ENCODE measurements at regions not wholly inside any gene's neighbourhood (a gene's known extent, or its start where the extent isn't known, plus 50 kb on each side); places are given as distances from the start of the nearest gene placed in this dataset.

GRCh38 chr12:98194591-98194990 is 320.8 kb upstream of the TMPO start:
- Histone ChIP-seq H3K27me3 (ENCODE audit: insufficient read depth, low read depth, severe bottlenecking) (peaks cover 3% of the 10 kb centered on the region), H3K27ac (no peak overlapping the region), H3K36me3 (no peaks in the 10 kb centered on the region), H3K4me3 (ENCODE audit: low read depth, low read length) (no peak overlapping the region), H3K9me3 (ENCODE audit: severe bottlenecking) (no peaks in the 10 kb centered on the region)
- DNase-seq, result no peak
- no peak for TF ChIP-seq CTCF (IDR thresholded peaks at IDR 0.05; ENCODE audit: low read depth, low read length)

DNA sequence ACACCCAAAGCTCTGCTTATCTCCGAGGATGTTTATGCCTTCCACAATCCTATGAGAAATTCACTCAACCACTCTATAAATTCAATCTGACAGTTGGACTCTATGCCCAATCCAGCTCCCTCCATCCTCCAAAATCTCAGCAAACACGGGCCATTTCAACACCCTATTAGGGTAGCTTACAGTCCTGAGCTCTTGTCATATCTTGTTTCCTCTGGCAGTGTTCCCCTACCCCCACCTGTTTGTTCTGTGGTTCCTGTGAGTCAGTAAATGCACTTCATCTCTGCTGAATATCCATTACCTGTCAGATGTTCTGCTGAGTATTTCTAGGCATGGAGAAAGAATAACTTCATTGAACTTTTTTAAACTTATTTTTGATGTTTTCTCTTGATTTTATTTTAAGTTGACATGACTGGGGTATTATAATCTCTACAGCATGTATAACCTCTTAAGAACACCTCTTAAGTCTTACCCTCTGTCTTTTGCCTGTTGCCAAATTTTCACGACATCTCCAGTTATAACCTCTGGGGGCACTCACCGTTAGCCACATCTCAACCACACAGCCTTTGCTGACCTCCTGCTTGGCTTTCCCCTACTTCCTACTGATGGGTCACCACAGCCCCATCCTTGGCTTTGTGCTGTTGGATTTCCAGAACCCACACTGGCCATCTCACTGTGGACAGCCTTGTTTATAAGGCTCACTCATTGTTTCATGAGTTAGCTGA is 317.0 kb upstream of the TMPO start:
- Histone ChIP-seq H3K27ac (no peak overlapping the region), H3K27me3 (ENCODE audit: insufficient read depth, low read depth, severe bottlenecking) (no peaks in the 10 kb centered on the region), H3K4me3 (ENCODE audit: low read depth, low read length) (no peak overlapping the region), H3K9me3 (ENCODE audit: severe bottlenecking) (no peaks in the 10 kb centered on the region), H3K36me3 (no peaks in the 10 kb centered on the region)
- TF ChIP-seq CTCF (IDR thresholded peaks at IDR 0.05; ENCODE audit: low read depth, low read length), result 0 out of 2 replicates have a peak, but pooled peaks have one; percentile 9
- DNase-seq, result no peak

GRCh38 chr12:98208816-98209215 is 306.6 kb upstream of the TMPO start:
- no peak for TF ChIP-seq CTCF (IDR thresholded peaks at IDR 0.05; ENCODE audit: low read depth, low read length)

GRCh38 chr12:98211909-98212695 is 303.3 kb upstream of the TMPO start:
- Histone ChIP-seq H3K36me3 (no peaks in the 10 kb centered on the region), H3K27ac (no peak overlapping the region), H3K27me3 (ENCODE audit: insufficient read depth, low read depth, severe bottlenecking) (no peaks in the 10 kb centered on the region), H3K9me3 (ENCODE audit: severe bottlenecking) (no peaks in the 10 kb centered on the region), H3K4me3 (ENCODE audit: low read depth, low read length) (no peak overlapping the region)
- DNase-seq, result no peak
- TF ChIP-seq CTCF (IDR thresholded peaks at IDR 0.05; ENCODE audit: low read depth, low read length), result no peak

More at GRCh38 chr12:98208816-98209215, 306.6 kb upstream of the TMPO start:
- no peak overlapping the region for H3K27ac ChIP-seq
- peaks cover 3% of the 10 kb centered on the region for H3K27me3 ChIP-seq (ENCODE audit: insufficient read depth, low read depth, severe bottlenecking)
- DNase-seq, result no peak
- H3K9me3 ChIP-seq (ENCODE audit: severe bottlenecking), result no peaks in the 10 kb centered on the region
- H3K4me3 ChIP-seq (ENCODE audit: low read depth, low read length), result no peak overlapping the region
- H3K36me3 ChIP-seq, result no peaks in the 10 kb centered on the region

GRCh38 chr12:98213556-98213955 is 301.8 kb upstream of the TMPO start:
- DNase-seq, result no peak
- Histone ChIP-seq H3K9me3 (ENCODE audit: severe bottlenecking) (no peaks in the 10 kb centered on the region), H3K36me3 (no peaks in the 10 kb centered on the region), H3K27me3 (ENCODE audit: insufficient read depth, low read depth, severe bottlenecking) (no peaks in the 10 kb centered on the region), H3K27ac (no peak overlapping the region), H3K4me3 (ENCODE audit: low read depth, low read length) (no peak overlapping the region)
- TF ChIP-seq CTCF (IDR thresholded peaks at IDR 0.05; ENCODE audit: low read depth, low read length), result no peak

Data from WERI-Rb-1 (cell line).